ENCODE measurements at regions not wholly inside any gene's neighbourhood (a gene's known extent, or its start where the extent isn't known, plus 50 kb on each side); places are given as distances from the start of the nearest gene placed in this dataset.

- ChIA-PET POLR2A (no interaction called here), CTCF (no interaction called here)
- TF ChIP-seq SP1 (IDR thresholded peaks at IDR 0.05) = no peak
- TF ChIP-seq ELF4 (IDR thresholded peaks at IDR 0.05) = no peak
- DNase-seq (ENCODE audit: extremely low spot score) = no peak
These were observed 206.5 kb upstream of the PGR start for GRCh38 chr11:101336155-101336554.

GRCh38 chr11:101334581-101334980, 205.0 kb upstream of the PGR start:
- TF ChIP-seq ARNT (IDR thresholded peaks at IDR 0.05) = no peak
- no peak for TF ChIP-seq FOXA1 (IDR thresholded peaks at IDR 0.05)
- no peak for TF ChIP-seq NFRKB (IDR thresholded peaks at IDR 0.05)
- TF ChIP-seq SUZ12 (IDR thresholded peaks at IDR 0.05) = no peak
- no peak for TF ChIP-seq SP1 (IDR thresholded peaks at IDR 0.05)
- TF ChIP-seq HDGF (IDR thresholded peaks at IDR 0.05; ENCODE audit: borderline replicate concordance) = no peak
- no peak for TF ChIP-seq TARDBP (IDR thresholded peaks at IDR 0.05)
- TF ChIP-seq ZNF384 (IDR thresholded peaks at IDR 0.05) = no peak
- TF ChIP-seq L3MBTL2 (conservative IDR thresholded peaks at IDR 0.05) = no peak
- TF ChIP-seq FOXK2 (IDR thresholded peaks at IDR 0.05) = no peak
- TF ChIP-seq FOXM1 (IDR thresholded peaks at IDR 0.05; ENCODE audit: borderline replicate concordance) = no peak
- no peak for TF ChIP-seq ELF4 (IDR thresholded peaks at IDR 0.05)
- no peak for TF ChIP-seq LEF1 (IDR thresholded peaks at IDR 0.05; ENCODE audit: borderline replicate concordance)
- POLR2A ChIA-PET = no interaction called here
- CTCF ChIA-PET = no interaction called here
- DNase-seq (ENCODE audit: extremely low spot score) = no peak

DNA sequence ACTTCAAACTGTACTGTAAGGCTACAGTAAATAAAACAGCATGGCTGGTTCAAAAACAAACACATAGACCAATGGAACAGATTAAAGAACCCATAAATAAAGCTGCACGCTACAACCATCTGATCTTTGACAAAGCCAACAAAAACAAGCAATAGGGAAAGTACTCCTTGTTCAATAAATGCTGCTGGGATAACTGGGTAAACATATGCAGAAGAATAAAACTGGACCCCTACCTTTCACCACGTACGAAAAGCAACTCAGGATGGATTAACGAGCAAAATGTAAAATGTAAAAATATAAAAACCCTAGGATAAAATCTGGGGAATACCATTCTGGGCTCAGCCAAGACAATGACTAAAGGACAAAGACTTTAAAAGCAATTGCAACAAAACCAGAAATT, 201.8 kb upstream of the PGR start:
- POLR2A ChIA-PET = no interaction called here
- no peak for DNase-seq (ENCODE audit: extremely low spot score)
- CTCF ChIA-PET = no interaction called here
- TF ChIP-seq, protein P1, sequence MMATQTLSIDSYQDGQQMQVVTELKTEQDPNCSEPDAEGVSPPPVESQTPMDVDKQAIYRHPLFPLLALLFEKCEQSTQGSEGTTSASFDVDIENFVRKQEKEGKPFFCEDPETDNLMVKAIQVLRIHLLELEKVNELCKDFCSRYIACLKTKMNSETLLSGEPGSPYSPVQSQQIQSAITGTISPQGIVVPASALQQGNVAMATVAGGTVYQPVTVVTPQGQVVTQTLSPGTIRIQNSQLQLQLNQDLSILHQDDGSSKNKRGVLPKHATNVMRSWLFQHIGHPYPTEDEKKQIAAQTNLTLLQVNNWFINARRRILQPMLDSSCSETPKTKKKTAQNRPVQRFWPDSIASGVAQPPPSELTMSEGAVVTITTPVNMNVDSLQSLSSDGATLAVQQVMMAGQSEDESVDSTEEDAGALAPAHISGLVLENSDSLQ (IDR thresholded peaks at IDR 0.05) = no peak
- TF ChIP-seq FOXA1 (IDR thresholded peaks at IDR 0.05) (no peak), L3MBTL2 (conservative IDR thresholded peaks at IDR 0.05) (no peak), ELF4 (IDR thresholded peaks at IDR 0.05) (no peak), NFRKB (IDR thresholded peaks at IDR 0.05) (no peak), HDGF (IDR thresholded peaks at IDR 0.05; ENCODE audit: borderline replicate concordance) (no peak), ZNF384 (IDR thresholded peaks at IDR 0.05) (no peak)

DNA sequence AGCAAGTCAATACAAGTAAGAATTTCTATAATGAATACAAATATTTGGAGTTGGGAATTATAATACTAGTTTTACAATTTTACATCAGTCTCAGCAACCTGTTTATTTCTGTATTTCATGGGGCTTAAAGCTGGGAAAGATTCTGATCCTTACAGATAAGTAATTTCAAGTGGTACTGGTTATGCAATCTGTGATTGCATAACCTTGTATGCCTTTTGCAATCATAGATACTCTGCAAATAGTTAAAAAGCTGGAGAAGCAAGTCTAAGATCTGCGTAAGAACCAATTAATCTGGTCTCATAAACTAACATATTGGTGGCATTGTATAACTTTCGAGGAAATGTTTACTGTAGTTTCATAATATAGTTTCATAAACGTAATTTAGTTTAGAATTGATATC, 198.3 kb upstream of the PGR start:
- TF ChIP-seq NFRKB (IDR thresholded peaks at IDR 0.05) (no peak), CTBP1 (IDR thresholded peaks at IDR 0.05; ENCODE audit: borderline replicate concordance) (no peak), BHLHE40 (IDR thresholded peaks at IDR 0.05; ENCODE audit: borderline replicate concordance) (no peak), FOXA1 (IDR thresholded peaks at IDR 0.05) (no peak), SP1 (IDR thresholded peaks at IDR 0.05) (no peak), FOXK2 (IDR thresholded peaks at IDR 0.05) (no peak), HDGF (IDR thresholded peaks at IDR 0.05; ENCODE audit: borderline replicate concordance) (no peak), ARNT (IDR thresholded peaks at IDR 0.05) (no peak), ZNF384 (IDR thresholded peaks at IDR 0.05) (no peak), ELF4 (IDR thresholded peaks at IDR 0.05) (no peak), TARDBP (IDR thresholded peaks at IDR 0.05) (no peak), LEF1 (IDR thresholded peaks at IDR 0.05; ENCODE audit: borderline replicate concordance) (no peak), FOXM1 (IDR thresholded peaks at IDR 0.05; ENCODE audit: borderline replicate concordance) (no peak), SUZ12 (IDR thresholded peaks at IDR 0.05) (no peak), L3MBTL2 (conservative IDR thresholded peaks at IDR 0.05) (no peak)
- TF ChIP-seq, protein P1 (IDR thresholded peaks at IDR 0.05) = no peak
- no peak for DNase-seq (ENCODE audit: extremely low spot score)
- CTCF ChIA-PET = no interaction called here
- POLR2A ChIA-PET = no interaction called here

DNA sequence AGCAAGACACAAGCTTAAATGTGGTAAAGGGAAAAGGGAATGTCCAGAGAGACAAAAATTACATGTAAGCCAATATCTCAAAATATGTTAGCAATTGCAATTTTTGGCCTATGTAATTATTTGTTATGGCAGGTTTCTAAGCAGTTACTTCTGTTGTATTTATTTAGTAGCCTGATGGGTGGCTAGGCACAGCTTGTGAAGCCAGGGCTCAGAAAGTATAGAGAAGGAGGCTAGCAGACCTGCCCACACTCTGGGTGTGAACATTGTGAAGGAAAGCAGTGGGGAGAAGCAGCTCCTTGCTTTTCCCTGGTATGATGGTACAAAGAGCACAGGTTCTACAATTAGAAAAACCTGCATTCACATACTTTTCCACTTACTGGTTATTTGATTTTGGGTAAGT, 196.5 kb upstream of the PGR start:
- no peak for DNase-seq (ENCODE audit: extremely low spot score)
- TF ChIP-seq, protein P1 (IDR thresholded peaks at IDR 0.05) = no peak
- TF ChIP-seq SP1 (IDR thresholded peaks at IDR 0.05) = no peak
- no peak for TF ChIP-seq FOXM1 (IDR thresholded peaks at IDR 0.05; ENCODE audit: borderline replicate concordance)
- TF ChIP-seq FOXK2 (IDR thresholded peaks at IDR 0.05) = no peak
- TF ChIP-seq NFRKB (IDR thresholded peaks at IDR 0.05) = no peak
- TF ChIP-seq ARNT (IDR thresholded peaks at IDR 0.05) = no peak
- ChIA-PET CTCF (no interaction called here), POLR2A (no interaction called here)

DNA sequence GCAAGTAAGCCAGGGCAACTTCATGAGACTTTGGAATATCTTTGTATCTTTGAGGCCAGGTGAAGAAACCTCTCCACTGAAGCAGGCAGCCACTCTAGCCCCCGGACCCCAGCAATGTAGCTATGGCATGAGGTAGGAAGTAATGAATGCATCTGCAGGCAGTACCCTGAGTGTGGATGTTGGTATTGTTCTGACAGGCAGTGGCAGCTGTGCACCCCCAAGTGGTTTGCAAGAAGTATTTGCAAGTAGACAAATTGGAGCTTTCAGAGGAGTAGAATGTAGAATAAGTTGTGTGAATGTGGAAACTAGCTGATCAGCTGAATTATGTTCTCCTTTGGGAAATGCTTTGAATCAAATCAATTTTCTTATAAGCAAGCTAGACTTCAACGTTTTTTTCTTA, 194.4 kb upstream of the PGR start:
- DNase-seq (ENCODE audit: extremely low spot score) = no peak
- ChIA-PET CTCF (no interaction called here), POLR2A (no interaction called here)
- TF ChIP-seq ZNF384 (IDR thresholded peaks at IDR 0.05) = no peak
- TF ChIP-seq CTBP1 (IDR thresholded peaks at IDR 0.05; ENCODE audit: borderline replicate concordance) = no peak
- TF ChIP-seq TARDBP (IDR thresholded peaks at IDR 0.05) = no peak
- no peak for TF ChIP-seq BHLHE40 (IDR thresholded peaks at IDR 0.05; ENCODE audit: borderline replicate concordance)
- no peak for TF ChIP-seq HDGF (IDR thresholded peaks at IDR 0.05; ENCODE audit: borderline replicate concordance)
- no peak for TF ChIP-seq SP1 (IDR thresholded peaks at IDR 0.05)
- TF ChIP-seq ELF4 (IDR thresholded peaks at IDR 0.05) = no peak
- TF ChIP-seq SUZ12 (IDR thresholded peaks at IDR 0.05) = no peak
- no peak for TF ChIP-seq FOXK2 (IDR thresholded peaks at IDR 0.05)
- no peak for TF ChIP-seq L3MBTL2 (conservative IDR thresholded peaks at IDR 0.05)

GRCh38 chr11:101321222-101321621, 191.6 kb upstream of the PGR start:
- TF ChIP-seq BHLHE40 (IDR thresholded peaks at IDR 0.05; ENCODE audit: borderline replicate concordance) = no peak
- no peak for TF ChIP-seq ELF4 (IDR thresholded peaks at IDR 0.05)
- no peak for TF ChIP-seq TARDBP (IDR thresholded peaks at IDR 0.05)
- TF ChIP-seq ZNF384 (IDR thresholded peaks at IDR 0.05) = no peak
- no peak for TF ChIP-seq NFRKB (IDR thresholded peaks at IDR 0.05)
- no peak for TF ChIP-seq SUZ12 (IDR thresholded peaks at IDR 0.05)
- no peak for TF ChIP-seq FOXK2 (IDR thresholded peaks at IDR 0.05)
- TF ChIP-seq CTBP1 (IDR thresholded peaks at IDR 0.05; ENCODE audit: borderline replicate concordance) = no peak
- TF ChIP-seq LEF1 (IDR thresholded peaks at IDR 0.05; ENCODE audit: borderline replicate concordance) = no peak
- no peak for TF ChIP-seq HDGF (IDR thresholded peaks at IDR 0.05; ENCODE audit: borderline replicate concordance)
- TF ChIP-seq SP1 (IDR thresholded peaks at IDR 0.05) = no peak
- no peak for TF ChIP-seq L3MBTL2 (conservative IDR thresholded peaks at IDR 0.05)
- no peak for TF ChIP-seq ARNT (IDR thresholded peaks at IDR 0.05)
- TF ChIP-seq, protein P1 (IDR thresholded peaks at IDR 0.05) = no peak
- TF ChIP-seq FOXM1 (IDR thresholded peaks at IDR 0.05; ENCODE audit: borderline replicate concordance) = no peak
- no peak for TF ChIP-seq FOXA1 (IDR thresholded peaks at IDR 0.05)
- no peak for DNase-seq (ENCODE audit: extremely low spot score)
- ChIA-PET POLR2A (no interaction called here), CTCF (no interaction called here)

All from HEK293T (cell line).